Amniotic epithelial cell (primary cell): ENCODE measurements at regions not wholly inside any gene's neighbourhood (a gene's known extent, or its start where the extent isn't known, plus 50 kb on each side); places are given as distances from the start of the nearest gene placed in this dataset.
"Not testable (repeated sequence)": the region's sequence is repeated elsewhere in the genome, so short reads cannot be mapped to it uniquely, and the experiment has no call there.

ENCODE experiments used
- DNase-seq: peaks from one replicate; pipeline ENCODE4 v3.0.0-alpha.2; 2010; ENCODE audit warnings: low read depth

DNA sequence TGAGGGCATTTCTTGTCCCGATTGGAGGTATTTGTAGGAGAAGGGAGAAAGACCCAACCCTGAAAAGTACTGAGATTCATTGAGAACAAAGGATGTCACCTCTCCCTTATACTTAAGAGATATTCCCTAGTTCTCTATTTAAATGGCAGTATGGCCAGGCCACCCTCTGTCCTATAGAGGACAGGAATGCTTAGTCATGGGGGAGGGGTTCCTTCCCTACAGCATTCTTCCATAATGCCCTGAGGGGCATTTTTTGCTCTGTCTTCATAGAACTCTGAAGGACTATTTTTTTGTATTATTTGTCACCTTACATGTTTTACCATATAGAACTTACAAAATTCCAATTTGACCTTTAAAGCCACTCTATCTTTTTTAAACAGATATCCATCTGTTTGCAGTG is 176.3 kb downstream of the TMEM161B start:
- DNase-seq: no peak

DNA sequence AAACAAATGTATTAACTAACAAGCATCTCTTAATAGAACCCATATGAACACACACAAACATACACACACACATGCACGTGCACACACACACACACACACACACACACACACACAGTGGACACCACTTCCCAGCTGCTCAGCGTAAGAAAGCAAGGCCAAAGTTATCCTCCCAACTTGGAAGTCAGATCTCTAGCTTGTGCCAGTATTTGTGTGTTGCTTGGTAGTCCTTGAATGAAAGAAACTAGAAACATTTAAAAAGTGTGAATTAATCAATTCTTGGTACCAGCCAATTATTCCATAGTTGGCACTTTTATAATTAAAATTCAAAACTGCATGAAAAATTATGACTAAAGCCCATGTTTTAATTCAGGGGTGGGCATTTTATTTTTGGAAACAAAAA is 178.1 kb downstream of the TMEM161B start:
- DNase-seq: no peak

DNA sequence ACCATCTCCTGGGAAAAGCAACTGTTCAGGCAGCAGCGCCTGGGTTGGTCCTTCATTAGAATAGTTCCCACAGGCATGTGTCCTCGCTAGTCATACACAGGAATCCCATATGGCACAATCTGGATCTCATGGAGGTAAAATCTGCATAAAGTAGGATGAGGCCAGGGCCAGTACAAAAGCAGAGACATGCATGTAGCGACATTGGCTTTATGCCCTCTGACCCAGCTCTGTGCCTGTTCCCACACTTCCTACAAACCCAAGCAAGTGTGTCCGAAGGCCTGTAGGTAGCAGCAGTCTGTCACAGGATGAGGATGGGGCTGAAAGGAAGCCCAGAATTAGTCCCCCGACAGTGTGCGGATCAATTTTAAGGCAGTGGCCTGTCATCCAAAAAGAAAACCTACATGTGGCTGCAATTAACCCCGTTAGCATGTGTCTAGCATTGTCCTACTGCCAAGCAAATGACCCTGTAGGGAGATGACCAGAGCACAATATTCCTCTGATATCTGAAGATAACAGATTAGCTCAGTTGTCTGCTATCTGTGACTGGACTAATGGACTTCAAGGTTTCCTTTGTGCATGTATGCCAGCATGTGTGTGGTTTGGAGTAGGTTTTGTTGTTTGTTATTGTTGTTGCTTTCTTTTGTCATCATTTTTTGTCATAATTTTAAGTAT is 178.8 kb downstream of the TMEM161B start:
- no peak for DNase-seq

DNA sequence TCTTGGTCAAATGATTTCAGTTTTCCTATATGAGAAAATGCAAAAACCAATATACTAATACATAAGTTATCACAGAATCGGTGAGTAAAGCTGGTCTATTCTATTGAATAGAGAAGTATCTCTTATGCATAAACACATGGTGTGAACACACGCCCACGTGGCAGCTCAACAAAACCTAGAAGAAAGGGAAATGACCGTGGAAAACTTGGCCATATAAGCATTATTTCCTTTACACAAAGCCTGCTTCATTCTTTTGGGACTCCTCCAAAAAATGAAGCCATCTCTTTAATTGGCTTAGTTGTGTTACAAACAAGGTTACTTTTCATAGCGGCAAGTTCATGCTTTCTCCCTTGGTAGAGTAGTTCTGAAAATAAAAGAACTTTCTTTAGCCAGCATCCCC is 183.2 kb downstream of the TMEM161B start:
- no peak for DNase-seq

DNA sequence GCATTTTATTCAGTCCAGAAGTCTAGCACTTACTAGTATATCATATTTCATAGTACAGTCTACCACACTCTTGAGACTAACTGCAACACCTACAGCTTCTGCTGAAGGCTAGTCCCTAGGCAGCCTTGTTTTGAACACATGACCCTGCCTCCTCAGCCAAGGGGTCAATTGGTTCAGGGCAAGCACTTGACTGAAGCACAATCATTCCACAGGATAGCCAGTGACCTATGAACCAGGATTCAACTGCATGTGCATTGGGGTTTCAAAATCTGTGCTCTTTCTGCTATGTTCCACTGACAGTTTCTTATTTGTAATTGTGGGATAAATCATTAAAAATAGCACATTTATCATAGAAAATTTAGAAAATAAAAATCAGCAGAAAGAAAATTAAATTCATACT is 186.8 kb downstream of the TMEM161B start:
- no peak for DNase-seq

DNA sequence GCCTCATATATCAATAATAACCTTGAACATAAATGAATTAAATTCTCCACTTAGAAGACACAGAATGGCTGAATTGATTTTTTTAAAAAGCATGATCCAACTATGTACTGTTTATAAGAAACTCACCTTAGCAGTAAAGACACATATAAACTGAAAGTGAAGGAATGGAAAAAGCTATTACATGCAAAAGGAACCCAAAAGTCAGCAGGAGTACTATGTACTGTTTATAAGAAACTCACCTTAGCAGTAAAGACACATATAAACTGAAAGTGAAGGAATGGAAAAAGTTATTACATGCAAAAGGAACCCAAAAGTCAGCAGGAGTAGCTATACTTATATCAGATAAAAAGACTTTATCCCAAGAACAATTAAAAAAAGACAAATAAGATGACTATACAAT is 204.8 kb downstream of the TMEM161B start:
- no peak for DNase-seq

DNA sequence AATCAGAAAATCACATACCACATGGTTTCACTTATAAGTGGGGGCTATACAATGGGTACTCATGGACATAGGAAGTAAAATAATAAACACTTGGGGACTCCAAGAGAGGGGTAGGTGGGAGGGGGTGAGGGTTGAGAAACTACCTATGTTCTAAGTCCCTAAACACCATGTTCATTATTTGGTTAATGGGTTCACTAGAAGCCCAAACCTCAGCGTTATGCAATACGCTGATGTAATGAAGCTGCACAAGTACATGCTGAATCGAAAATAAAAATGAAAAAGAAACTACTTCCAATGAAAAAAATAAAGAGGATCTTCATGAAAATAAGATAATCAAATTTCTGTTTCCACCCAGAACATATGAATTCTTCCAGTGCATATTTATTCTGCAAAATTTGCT is 208.5 kb downstream of the TMEM161B start:
- no peak for DNase-seq

DNA sequence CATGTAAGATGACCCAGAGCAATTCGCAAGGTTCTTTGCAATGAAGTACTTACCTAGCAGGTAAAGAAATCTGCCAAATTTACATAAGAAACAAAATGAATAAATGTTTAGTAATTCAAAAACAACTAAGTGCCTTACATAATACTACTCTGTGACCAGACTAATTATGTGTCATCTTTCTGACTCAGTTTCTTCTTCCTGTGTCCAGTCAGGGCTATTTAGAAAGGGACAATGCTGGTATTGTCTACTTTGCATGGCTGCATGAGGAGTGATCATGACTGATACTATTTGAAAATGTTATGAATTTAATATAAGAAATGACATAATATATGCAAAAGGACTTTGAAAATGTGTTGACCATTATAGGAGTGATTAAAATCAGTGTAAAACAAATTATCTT is 210.0 kb downstream of the TMEM161B start:
- no peak for DNase-seq

DNA sequence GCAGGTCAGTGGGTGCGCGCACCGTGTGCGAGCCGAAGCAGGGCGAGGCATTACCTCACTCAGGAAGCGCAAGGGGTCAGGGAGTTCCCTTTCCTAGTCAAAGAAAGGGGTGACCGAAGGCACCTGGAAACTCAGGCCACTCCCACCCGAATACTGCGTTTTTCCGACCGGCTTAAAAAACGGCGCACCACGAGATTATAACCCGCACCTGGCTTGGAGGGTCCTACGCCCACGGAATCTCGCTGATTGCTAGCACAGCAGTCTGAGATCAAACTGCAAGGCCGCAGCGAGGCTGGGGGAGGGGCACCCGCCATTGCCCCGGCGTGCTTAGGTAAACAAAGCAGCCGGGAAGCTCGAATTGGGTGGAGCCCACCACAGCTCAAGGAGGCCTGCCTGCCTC is 216.2 kb downstream of the TMEM161B start:
- DNase-seq: not testable (repeated sequence)

DNA sequence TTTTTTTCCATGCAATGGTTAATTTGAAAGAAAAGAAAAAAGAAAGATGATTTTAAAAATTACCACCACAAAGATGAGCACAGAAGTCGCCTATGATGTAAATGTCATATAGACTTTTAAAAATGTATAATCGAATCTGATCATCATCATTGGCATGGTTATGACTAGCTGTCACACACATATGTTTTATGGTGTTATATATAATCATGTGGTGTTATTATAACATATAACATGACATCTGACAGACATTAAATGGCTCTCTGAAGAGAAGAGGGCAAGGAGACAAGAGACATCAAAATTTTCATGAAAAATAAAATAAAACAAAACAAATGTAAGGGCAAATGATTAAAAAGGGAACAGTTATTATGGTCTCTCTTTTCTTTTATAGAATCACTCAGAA is 217.5 kb downstream of the TMEM161B start:
- DNase-seq: no peak

DNA sequence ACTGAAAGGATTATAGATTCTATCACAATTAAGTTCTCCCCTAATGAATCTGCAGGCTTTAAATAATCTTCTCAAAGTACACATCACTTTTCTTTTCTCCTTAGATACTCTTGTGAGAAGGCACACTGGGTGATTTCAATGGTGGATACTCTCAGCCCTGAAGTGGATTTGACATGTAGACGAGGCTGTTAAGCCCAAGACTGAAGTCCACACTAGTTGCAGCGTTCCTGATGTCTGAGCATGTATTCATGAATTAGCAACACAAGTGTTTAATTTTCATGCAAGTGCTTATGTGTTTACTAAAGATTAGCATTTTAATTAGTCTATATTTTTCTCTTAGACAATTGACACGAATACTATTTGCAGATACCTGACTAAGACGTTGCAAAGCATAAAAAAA is 218.9 kb downstream of the TMEM161B start:
- DNase-seq: no peak

DNA sequence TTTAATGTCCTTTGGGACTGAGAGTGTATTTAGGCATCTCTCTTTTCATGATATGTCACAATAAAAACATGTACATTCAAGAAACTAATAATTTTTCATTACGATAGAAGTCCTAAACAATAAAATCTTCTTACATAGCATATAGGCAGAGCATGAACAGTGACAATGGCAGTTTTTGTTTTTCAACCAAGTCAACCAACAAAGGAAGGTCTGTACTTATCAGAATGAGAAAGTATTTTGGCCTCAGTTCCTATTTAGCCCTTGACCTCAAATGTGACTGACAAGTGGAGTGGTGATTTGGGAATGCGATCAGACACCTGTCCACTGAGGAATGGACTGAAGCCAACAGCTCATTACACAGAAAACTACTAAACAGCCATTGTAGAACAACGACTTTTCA is 219.5 kb downstream of the TMEM161B start:
- DNase-seq: no peak

DNA sequence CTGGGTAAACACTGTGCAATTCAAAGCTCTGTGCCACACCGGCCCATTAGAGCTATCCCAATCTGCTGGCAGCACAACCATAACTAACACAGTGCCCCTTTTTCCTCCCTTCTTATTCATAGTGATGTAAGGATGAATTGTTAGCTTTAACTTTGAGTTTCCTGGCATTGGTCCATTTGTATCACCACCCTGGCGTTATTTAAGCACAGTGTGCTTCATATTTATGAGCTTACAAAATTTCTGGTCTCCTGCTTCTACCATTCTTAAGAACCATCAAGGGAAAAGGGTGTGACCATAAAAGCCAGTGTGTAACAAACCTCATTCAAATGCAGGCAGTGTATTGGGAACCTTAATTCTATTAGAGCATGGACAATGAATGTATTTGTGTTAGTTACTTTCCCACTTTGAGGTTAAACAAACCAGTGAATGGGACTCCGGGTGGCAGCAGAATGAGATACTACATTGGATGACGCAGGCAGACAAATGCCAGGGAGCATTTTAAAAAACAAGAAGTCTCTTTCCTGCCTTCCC is 222.6 kb downstream of the TMEM161B start:
- no peak for DNase-seq

DNA sequence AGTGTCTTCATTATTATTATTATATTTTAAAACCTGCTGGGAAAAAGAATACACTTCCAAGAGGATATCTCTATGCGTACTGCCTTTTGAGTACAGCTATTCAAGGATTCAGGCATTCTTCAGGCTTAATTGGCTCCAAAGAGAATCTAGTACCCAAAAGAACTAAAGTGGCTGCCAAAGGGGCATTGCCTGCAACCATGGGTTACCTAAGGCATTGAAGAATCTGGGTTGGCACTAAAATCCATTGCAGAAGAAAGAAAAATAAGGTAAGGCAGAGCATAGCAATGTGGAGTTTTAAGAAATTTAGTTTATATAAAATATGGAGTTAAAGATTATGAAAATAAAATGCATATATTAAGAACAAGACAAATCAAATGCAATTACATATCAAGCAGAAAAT is 223.5 kb downstream of the TMEM161B start:
- no peak for DNase-seq

DNA sequence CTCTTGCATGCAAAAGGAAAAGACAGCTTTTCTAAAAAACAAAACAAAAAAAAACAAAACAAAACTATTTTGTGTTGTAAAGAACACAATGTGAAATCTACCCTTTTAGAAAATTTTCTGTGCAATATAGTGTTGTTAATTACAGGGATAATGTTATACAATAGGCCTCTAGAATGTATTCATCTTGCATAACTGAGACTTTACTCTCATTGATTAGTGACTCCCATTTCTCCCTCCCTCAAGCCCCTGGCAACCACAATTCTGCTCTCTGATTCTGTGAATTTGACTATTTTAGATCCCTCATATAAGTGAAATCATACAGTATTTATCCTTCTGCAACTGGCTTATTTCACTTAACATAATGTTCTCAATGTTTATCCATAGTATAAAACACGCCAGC is 234.1 kb downstream of the TMEM161B start:
- DNase-seq: no peak

DNA sequence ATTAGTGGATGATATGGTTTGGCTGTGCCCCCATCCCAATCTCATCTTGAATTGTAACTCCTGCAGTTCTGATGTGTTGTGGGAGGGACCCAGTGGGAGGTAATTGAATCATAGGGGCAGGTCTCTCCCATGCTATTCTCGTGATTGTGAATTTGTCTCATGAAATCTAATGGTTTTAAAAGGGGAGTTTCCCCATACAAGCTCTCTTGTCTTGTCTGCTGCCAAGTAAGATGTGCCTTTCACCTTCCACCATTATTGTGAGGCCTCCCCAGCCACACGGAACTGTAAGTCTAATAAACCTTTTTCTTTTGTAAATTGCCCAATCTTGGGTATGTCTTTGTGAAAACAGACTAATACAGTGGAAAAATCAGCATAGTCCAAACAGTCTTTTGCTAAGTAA is 235.5 kb downstream of the TMEM161B start:
- no peak for DNase-seq

DNA sequence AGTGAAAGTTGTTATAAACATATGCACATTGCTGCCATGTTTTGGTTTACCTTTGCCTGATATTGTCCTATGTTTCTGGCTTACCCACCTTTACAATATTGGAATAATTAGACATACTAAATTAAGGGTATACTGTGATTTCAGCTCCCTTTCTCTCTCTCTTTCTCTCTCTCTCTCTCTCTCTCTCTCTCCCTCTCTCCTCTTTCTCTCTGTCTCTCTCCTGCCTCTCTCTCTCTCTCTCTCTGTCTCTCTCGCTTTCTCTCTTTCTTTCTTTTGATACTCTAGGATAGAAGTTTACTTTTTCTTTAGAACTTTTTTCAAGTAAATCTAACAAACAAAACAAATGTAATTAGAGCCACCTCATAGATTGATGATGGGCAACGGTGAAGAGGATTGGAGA is 239.6 kb downstream of the TMEM161B start:
- DNase-seq: no peak

DNA sequence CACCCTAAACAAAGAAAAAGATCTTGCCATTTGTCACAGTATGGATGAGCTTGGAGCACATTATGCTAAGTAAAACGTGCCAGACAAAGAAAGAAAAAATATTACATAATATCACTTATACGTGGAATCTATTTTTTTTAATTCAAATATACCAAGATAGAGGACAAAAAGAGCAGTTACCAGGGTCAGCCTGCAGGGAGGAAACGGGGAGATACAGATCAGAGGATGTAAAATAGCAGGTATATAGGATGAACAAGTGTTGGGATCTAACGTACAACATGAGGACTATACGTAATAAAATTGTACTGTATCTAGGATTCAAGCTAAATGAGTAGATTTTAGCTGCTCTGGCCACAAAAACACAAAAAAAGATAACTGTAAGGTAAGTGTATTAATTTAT is 247.5 kb downstream of the TMEM161B start:
- DNase-seq: no peak

DNA sequence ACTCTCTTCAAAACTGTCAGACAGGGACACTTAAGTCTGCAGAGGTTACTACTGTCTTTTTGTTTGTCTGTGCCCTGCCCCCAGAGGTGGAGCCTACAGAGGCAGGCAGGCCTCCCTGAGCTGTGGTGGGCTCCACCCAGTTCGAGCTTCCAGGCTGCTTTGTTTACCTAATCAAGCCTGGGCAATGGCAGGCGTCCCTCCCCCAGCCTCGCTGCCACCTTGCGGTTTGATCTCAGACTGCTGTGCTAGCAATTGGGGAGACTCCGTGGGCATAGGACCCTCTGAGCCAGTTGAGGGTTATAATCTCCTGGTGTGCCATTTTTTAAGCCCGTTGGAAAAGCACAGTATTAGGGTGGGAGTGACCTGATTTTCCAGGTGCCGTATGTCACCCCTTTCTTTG is 253.7 kb downstream of the TMEM161B start:
- not testable (repeated sequence) for DNase-seq

DNA sequence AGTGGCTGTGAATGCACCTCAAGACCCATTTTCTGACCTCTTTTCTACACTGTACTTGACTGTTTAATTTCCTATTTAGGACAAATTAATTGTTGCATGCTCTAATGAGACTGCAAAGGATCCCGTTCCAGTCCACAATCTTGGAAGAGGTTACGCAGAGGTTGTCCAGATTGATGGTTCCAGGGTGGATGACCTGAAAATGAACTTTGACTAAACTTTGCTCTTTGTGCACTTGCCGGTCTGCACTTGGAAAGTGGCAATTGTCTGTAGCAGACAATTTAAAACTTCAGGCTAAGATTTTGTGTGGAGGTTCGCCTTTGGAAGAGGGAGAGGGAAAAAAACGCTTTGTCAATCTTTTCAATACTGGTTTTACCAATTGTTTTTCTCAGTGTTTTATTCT is 267.8 kb downstream of the TMEM161B start:
- no peak for DNase-seq

DNA sequence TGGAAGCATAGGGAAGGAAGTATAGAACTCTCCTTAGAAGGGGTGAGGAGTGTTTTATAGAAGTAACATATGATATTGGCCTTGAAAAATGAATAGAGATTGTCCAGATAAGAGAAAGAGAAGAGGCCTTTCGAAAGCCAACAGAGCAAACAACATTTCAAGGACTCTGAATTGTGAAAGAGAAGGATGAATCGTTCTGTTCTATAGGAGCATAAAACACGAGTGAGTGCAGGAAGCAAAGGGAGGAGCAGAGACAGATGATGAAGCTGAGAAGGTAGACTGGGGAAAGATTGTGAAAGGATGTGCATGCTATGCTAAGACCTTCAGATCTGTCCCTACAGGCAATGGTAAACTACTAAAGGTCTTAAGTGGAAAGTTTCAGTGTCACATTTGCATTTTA is 271.0 kb downstream of the TMEM161B start:
- no peak for DNase-seq

DNA sequence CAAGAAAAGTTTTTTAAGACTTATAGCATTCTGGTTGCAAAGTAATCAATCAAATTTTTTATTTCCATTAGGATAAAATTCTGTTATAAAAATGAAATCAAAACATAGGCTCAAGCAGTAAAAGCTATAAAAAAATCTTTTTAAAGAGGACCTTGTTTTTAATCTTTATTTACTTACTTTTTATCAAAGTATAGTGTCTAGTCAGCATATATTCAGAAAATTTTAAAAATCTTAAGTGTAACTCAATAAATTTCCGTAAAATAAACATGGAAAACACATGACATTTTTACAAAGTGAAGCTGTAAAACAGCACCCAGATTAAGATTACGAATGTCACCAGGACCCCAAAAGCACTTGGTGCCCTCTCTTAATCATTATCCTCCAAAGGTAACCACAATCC is 302.4 kb downstream of the TMEM161B start:
- DNase-seq: no peak

DNA sequence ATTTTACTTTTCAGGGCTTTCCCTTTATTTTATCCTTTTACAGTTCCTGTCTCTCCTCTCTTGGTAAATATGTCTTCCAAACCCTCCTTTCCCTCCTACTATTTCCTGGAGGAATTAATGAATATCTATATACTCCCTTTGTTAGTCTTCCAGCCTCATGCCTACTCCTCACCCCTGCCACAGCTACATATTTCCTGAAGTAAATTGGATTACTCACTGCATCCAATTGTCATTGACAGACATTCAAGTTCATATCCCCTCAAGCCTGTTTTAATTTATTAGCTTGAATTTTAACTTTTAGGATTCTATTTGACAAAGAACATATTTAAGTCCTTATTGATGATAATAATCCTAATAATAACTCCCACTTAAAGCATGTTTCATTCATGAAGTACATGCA is 314.5 kb downstream of the TMEM161B start:
- DNase-seq: no peak

DNA sequence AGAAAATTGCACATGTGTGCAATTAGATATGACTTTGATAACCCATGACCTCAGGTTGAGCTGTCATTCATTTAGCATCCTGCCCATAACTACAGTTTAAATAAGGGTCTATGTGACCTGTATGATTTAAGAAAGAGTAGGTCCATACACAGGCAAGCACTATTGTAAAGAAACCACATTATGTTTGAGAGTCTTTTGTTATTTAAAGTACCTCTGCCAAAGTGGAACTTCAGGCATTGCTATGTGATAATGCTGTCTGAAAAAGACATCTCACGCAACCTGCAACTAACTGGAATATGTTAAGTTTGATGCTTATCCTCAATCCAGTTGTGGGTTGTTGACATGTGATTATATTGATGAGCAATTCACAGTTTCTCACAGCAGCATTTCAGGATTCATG is 317.0 kb downstream of the TMEM161B start:
- DNase-seq: no peak
